IMR-90 (cell line): ENCODE measurements at regions not wholly inside any gene's neighbourhood (a gene's known extent, or its start where the extent isn't known, plus 50 kb on each side); places are given as distances from the start of the nearest gene placed in this dataset.

Source experiments
- ATAC-seq: fragments of 200-7000 bp; cut with Tn5 transposase; 2 replicates; pipeline ENCODE4 v1.9.1; 2020; ENCODE audit warnings: low read depth, mild to moderate bottlenecking, moderate library complexity
- BruUV-seq: library from RNA; stranded (reverse); fragments of 400-500 nt; replicated peaks from 2 replicates; lab custom pipeline; 2021; lab: Mats Ljungman, UMichigan
- CTCF ChIA-PET: fragments of 300-600 bp; formaldehyde crosslinking; extraction: SDS; loops from one replicate; lab custom pipeline; 2021; ENCODE audit warnings: antibody characterized with exemption; lab: Yijun Ruan, JAX
- POLR2A ChIA-PET: fragments of 300-600 bp; sonication (Branson Sonifier 250); formaldehyde crosslinking; loops from one replicate; lab custom pipeline; 2022; ENCODE audit warnings: antibody characterized with exemption; ENCODE audit not compliant: unreplicated experiment; lab: Charles Lee
- DNase-seq: peaks from one replicate; pipeline ENCODE4 v3.0.0; 2013
- H2AFZ ChIP-seq: replicated peaks from 2 replicates; pipeline ENCODE3; 2013; ENCODE audit warnings: low read length, mild to moderate bottlenecking; ENCODE audit not compliant: poor library complexity
- H2AK5ac ChIP-seq: 2 replicates; pipeline ENCODE4 v1.6.1; 2013; ENCODE audit warnings: low read depth, low read length, inconsistent platforms
- H2AK9ac ChIP-seq: replicated peaks from 2 replicates; pipeline ENCODE3; 2013; ENCODE audit warnings: mild to moderate bottlenecking, low read depth, low read length, moderate library complexity; ENCODE audit not compliant: poor library complexity
- H2BK120ac ChIP-seq: 2 replicates; pipeline ENCODE4 v1.6.1; 2013; ENCODE audit warnings: low read depth, low read length, inconsistent platforms
- H2BK15ac ChIP-seq: 3 replicates; pipeline ENCODE4 v1.6.1; 2013; ENCODE audit warnings: low read depth, low read length, inconsistent platforms
- H2BK20ac ChIP-seq: 2 replicates; pipeline ENCODE4 v1.6.1; 2013; ENCODE audit warnings: low read depth, mild to moderate bottlenecking, inconsistent platforms, low read length, moderate library complexity
- H2BK5ac ChIP-seq: 2 replicates; pipeline ENCODE4 v1.6.1; 2013; ENCODE audit warnings: mild to moderate bottlenecking, low read depth, low read length, inconsistent platforms; ENCODE audit not compliant: poor library complexity, severe bottlenecking
- H3K14ac ChIP-seq: replicated peaks from 2 replicates; pipeline ENCODE4 v1.6.1; 2013; ENCODE audit warnings: low read depth, low read length, inconsistent platforms
- H3K18ac ChIP-seq: 2 replicates; pipeline ENCODE4 v1.6.1; 2013; ENCODE audit warnings: low read depth, low read length, control low read depth
- H3K23ac ChIP-seq: 2 replicates; pipeline ENCODE4 v1.6.1; 2013; ENCODE audit warnings: low read depth, low read length, inconsistent platforms
- H3K27ac ChIP-seq: 2 replicates; pipeline ENCODE4 v1.5.1; 2013; ENCODE audit warnings: mild to moderate bottlenecking, control low read depth, low read length; ENCODE audit not compliant: insufficient read depth
- H3K27me3 ChIP-seq: 2 replicates; pipeline ENCODE4 v1.6.1; 2013; ENCODE audit warnings: low read length; ENCODE audit not compliant: control insufficient read depth, insufficient read depth
- H3K36me3 ChIP-seq: 2 replicates; pipeline ENCODE4 v1.6.1; 2013; ENCODE audit warnings: low read length, mixed read lengths; ENCODE audit not compliant: control insufficient read depth, insufficient read depth
- H3K4ac ChIP-seq: 2 replicates; pipeline ENCODE4 v1.6.1; 2013; ENCODE audit warnings: low read depth, low read length, inconsistent platforms
- H3K4me1 ChIP-seq: 2 replicates; pipeline ENCODE4 v1.6.1; 2013; ENCODE audit warnings: low read length, mixed read lengths; ENCODE audit not compliant: control insufficient read depth, insufficient read depth
- H3K4me2 ChIP-seq: 2 replicates; pipeline ENCODE4 v1.6.1; 2013; ENCODE audit warnings: low read depth, mild to moderate bottlenecking, control low read depth, low read length, moderate library complexity
- H3K4me3 ChIP-seq: 2 replicates; pipeline ENCODE4 v1.5.1; 2013; ENCODE audit warnings: low read depth, mild to moderate bottlenecking, control low read depth, low read length, moderate library complexity; ENCODE audit not compliant: insufficient read depth
- H3K56ac ChIP-seq: 2 replicates; pipeline ENCODE4 v1.6.1; 2013; ENCODE audit warnings: low read length, inconsistent platforms; ENCODE audit not compliant: insufficient read depth; ENCODE audit errors: extremely low read depth
- H3K79me1 ChIP-seq, 2 experiments: 2 replicates each; pipeline ENCODE4 v1.6.1; 2013; ENCODE audit warnings: low read length in 2 of 2, inconsistent platforms in 1 of 2, low read depth in 1 of 2
- H3K9ac ChIP-seq: 2 replicates; pipeline ENCODE4 v1.6.1; 2013; ENCODE audit warnings: low read depth, low read length, control low read depth
- H3K9me1 ChIP-seq: 2 replicates; pipeline ENCODE4 v1.6.1; 2013; ENCODE audit warnings: low read length, inconsistent platforms; ENCODE audit not compliant: insufficient read depth
- H3K9me3 ChIP-seq: 2 replicates; pipeline ENCODE4 v1.6.1; 2013; ENCODE audit warnings: low read length; ENCODE audit not compliant: control insufficient read depth, insufficient read depth
- H4K20me1 ChIP-seq: 2 replicates; pipeline ENCODE4 v1.6.1; 2013; ENCODE audit warnings: low read length, inconsistent platforms; ENCODE audit not compliant: insufficient read depth
- H4K5ac ChIP-seq: 2 replicates; pipeline ENCODE4 v1.6.1; 2013; ENCODE audit warnings: mild to moderate bottlenecking, low read depth, low read length, control low read depth
- H4K8ac ChIP-seq, 2 experiments: 2 replicates each; pipeline ENCODE4 v1.6.1; 2013; ENCODE audit warnings: low read depth in 2 of 2, low read length in 2 of 2, control low read depth in 1 of 2, inconsistent platforms in 1 of 2
- H4K91ac ChIP-seq: 2 replicates; pipeline ENCODE4 v1.6.1; 2013; ENCODE audit warnings: low read depth, low read length, inconsistent platforms; ENCODE audit not compliant: insufficient read depth
- BHLHE40 ChIP-seq: fragments of 150-350 bp; IDR thresholded peaks from 2 replicates; pipeline ENCODE4 v1.6.1; 2016; ENCODE audit warnings: mild to moderate bottlenecking, low read depth, low read length
- CEBPB ChIP-seq: IDR thresholded peaks from 2 replicates; pipeline ENCODE4 v1.6.1; 2012; ENCODE audit warnings: low read depth, low read length, improper control_type of control experiment
- CHD1 ChIP-seq: IDR thresholded peaks from 2 replicates; pipeline ENCODE4 v1.6.1; 2012; ENCODE audit warnings: low read depth, low read length, improper control_type of control experiment
- CTCF ChIP-seq: conservative IDR thresholded peaks from 2 replicates; pipeline ENCODE4 v1.5.1; 2012; ENCODE audit warnings: mild to moderate bottlenecking, low read depth, low read length, improper control_type of control experiment
- ELK1 ChIP-seq: fragments of 150-350 bp; IDR thresholded peaks from 2 replicates; pipeline ENCODE4 v1.6.1; 2016; ENCODE audit warnings: low read depth, mild to moderate bottlenecking, low read length, moderate library complexity, borderline replicate concordance
- FOS ChIP-seq: fragments of 150-350 bp; IDR thresholded peaks from 2 replicates; pipeline ENCODE4 v1.6.1; 2016; ENCODE audit warnings: low read depth, low read length
- MAFK ChIP-seq: IDR thresholded peaks from 2 replicates; pipeline ENCODE4 v1.6.1; 2012; ENCODE audit warnings: low read depth, low read length, improper control_type of control experiment
- MAZ ChIP-seq: IDR thresholded peaks from 2 replicates; pipeline ENCODE4 v1.6.1; 2012; ENCODE audit warnings: low read depth, mild to moderate bottlenecking, low read length, improper control_type of control experiment, moderate library complexity, borderline replicate concordance
- MXI1 ChIP-seq: IDR thresholded peaks from 2 replicates; pipeline ENCODE4 v1.6.1; 2012; ENCODE audit warnings: low read depth, mild to moderate bottlenecking, low read length, moderate library complexity, borderline replicate concordance
- NFE2L2 ChIP-seq: fragments of 150-350 bp; IDR thresholded peaks from 2 replicates; pipeline ENCODE4 v1.6.1; 2016; ENCODE audit warnings: low read depth, mild to moderate bottlenecking, low read length
- POLR2A ChIP-seq: IDR thresholded peaks from 2 replicates; pipeline ENCODE4 v1.6.1; 2012; ENCODE audit warnings: mild to moderate bottlenecking, low read depth, low read length
- RAD21 ChIP-seq: IDR thresholded peaks from 2 replicates; pipeline ENCODE4 v1.6.1; 2012; ENCODE audit warnings: low read length, improper control_type of control experiment
- RCOR1 ChIP-seq: IDR thresholded peaks from 2 replicates; pipeline ENCODE4 v1.6.1; 2012; ENCODE audit warnings: mild to moderate bottlenecking, low read length, improper control_type of control experiment; ENCODE audit not compliant: insufficient replicate concordance
- RFX5 ChIP-seq: IDR thresholded peaks from 2 replicates; pipeline ENCODE4 v1.8.0; 2012; ENCODE audit warnings: low read depth, mild to moderate bottlenecking, low read length, moderate library complexity
- SMC3 ChIP-seq: fragments of 150-350 bp; IDR thresholded peaks from 2 replicates; pipeline ENCODE4 v1.6.1; 2016; ENCODE audit warnings: low read depth, mild to moderate bottlenecking, antibody characterized with exemption, low read length, moderate library complexity
- USF2 ChIP-seq: fragments of 150-350 bp; IDR thresholded peaks from 2 replicates; pipeline ENCODE4 v1.6.1; 2017; ENCODE audit warnings: mild to moderate bottlenecking, antibody characterized with exemption, low read length, low read depth
- WGBS, 2 experiments: methylation state at CpG; one replicate each; pipeline versions ENCODE4 v1.1.5 to v1.1.7; 2013; ENCODE audit warnings: missing lambda C conversion rate in 2 of 2; ENCODE audit not compliant: insufficient read length in 1 of 2; ENCODE audit errors: extremely low coverage in 2 of 2; 5-methylcytosine and 5-hydroxymethylcytosine counted together
- dilution Hi-C: fragments of 300-500 bp; cut with HindIII; formaldehyde crosslinking; loops from one replicate; pipeline ENCODE4 v1.14.3; 2018; ENCODE audit warnings: low sequenced_read_pairs; ENCODE audit not compliant: unreplicated experiment
- in situ Hi-C: fragments of 300-500 bp; cut with MboI; formaldehyde crosslinking; loops from 3 replicates; pipeline ENCODE4 v1.14.3; 2019; ENCODE audit warnings: low sequenced_read_pairs, inconsistent platforms, mixed read lengths
- intact Hi-C: fragments of 100-400 bp; cut with micrococcal nuclease; formaldehyde crosslinking; loops from 2 replicates; pipeline ENCODE4 v1.10.0; 2022

- Histone ChIP-seq H2BK120ac (no peak overlapping the region), H4K20me1 (no peaks in the 10 kb centered on the region), H4K5ac (no peak overlapping the region), H3K36me3 (no peaks in the 10 kb centered on the region), H3K18ac (no peak overlapping the region), H3K9me1 (no peaks in the 10 kb centered on the region), H3K4me1 (no peaks in the 10 kb centered on the region), H2BK20ac (no peak overlapping the region), H3K4me2 (no peak overlapping the region), H2AK5ac (no peak overlapping the region), H4K91ac (no peak overlapping the region), H3K79me1 (no peaks in the 10 kb centered on the region), H3K14ac (no peak overlapping the region), H3K27ac (no peak overlapping the region), H2BK5ac (no peak overlapping the region), H2BK15ac (no peak overlapping the region), H4K8ac (no peak overlapping the region), H3K4ac (no peak overlapping the region), H3K9me3 (peaks cover 2% of the 10 kb centered on the region; the same call in 1 of the 2 replicates), H2AFZ (no peak overlapping the region), H3K27me3 (no peaks in the 10 kb centered on the region), H3K56ac (no peak overlapping the region), H3K9ac (no peak overlapping the region), H3K23ac (no peak overlapping the region), H2AK9ac (no peak overlapping the region), H3K4me3 (no peak overlapping the region)
- no TSS peak for BruUV-seq
- ATAC-seq, result no peak
- TF ChIP-seq ELK1, result no peak
- TF ChIP-seq RFX5, result no peak
- no peak for TF ChIP-seq CTCF
- TF ChIP-seq NFE2L2, result no peak
- no peak for TF ChIP-seq FOS
- no peak for TF ChIP-seq MAZ
- TF ChIP-seq SMC3, result no peak
- TF ChIP-seq RCOR1, result no peak
- no peak for TF ChIP-seq MAFK
- no peak for TF ChIP-seq CEBPB
- TF ChIP-seq BHLHE40, result no peak
- TF ChIP-seq MXI1, result no peak
- TF ChIP-seq CHD1, result no peak
- no peak for TF ChIP-seq USF2
- TF ChIP-seq POLR2A, result no peak
- TF ChIP-seq RAD21, result no peak
- ChIA-PET POLR2A (no interaction called here), CTCF (no interaction called here)
- dilution Hi-C loops, result no loop called here
- in situ Hi-C loops, result no loop called here
- WGBS, 2 experiments, result no CpG with 5 or more reads among the region's 2 CpGs
- intact Hi-C loops, result no loop called here
- no peak for DNase-seq
Observed at GRCh38 chr1:87542697-87543096, 214.0 kb downstream of the LMO4 start.
